ENCODE measurements at regions not wholly inside any gene's neighbourhood (a gene's known extent, or its start where the extent isn't known, plus 50 kb on each side); places are given as distances from the start of the nearest gene placed in this dataset.

- TF ChIP-seq Cebpa-rat (IDR thresholded peaks at IDR 0.05) = no peak
Observed at GRCh38 chr6:76275746-76276145, 203.3 kb upstream of the IMPG1 start.

GRCh38 chr6:76264468-76264867, 192.0 kb upstream of the IMPG1 start:
- no peak overlapping the region for H3K9ac ChIP-seq
- no peak overlapping the region for H3K4me3 ChIP-seq
- no peak overlapping the region for H3K4me2 ChIP-seq
- peaks cover 20% of the 10 kb centered on the region for H3K4me1 ChIP-seq
- H3K27ac ChIP-seq = no peak overlapping the region
- no peak for TF ChIP-seq Cebpa-rat (IDR thresholded peaks at IDR 0.05)
- no peaks in the 10 kb centered on the region for H3K27me3 ChIP-seq
- no peaks in the 10 kb centered on the region for H4K20me1 ChIP-seq
- H3K36me3 ChIP-seq = no peaks in the 10 kb centered on the region
- peaks cover 53% of the 10 kb centered on the region for H3K9me3 ChIP-seq

More at GRCh38 chr6:76275746-76276145, 203.3 kb upstream of the IMPG1 start:
- Histone ChIP-seq H3K4me1 (no peaks in the 10 kb centered on the region), H4K20me1 (no peaks in the 10 kb centered on the region), H3K4me3 (no peak overlapping the region), H3K27ac (no peak overlapping the region), H3K9ac (no peak overlapping the region), H3K4me2 (no peak overlapping the region), H3K27me3 (no peaks in the 10 kb centered on the region), H3K9me3 (peaks cover 7% of the 10 kb centered on the region; the same call in 1 of the 2 replicates), H3K36me3 (no peaks in the 10 kb centered on the region)

- Histone ChIP-seq H3K4me3 (no peak overlapping the region), H3K27me3 (no peaks in the 10 kb centered on the region), H3K9ac (no peak overlapping the region), H3K4me1 (no peaks in the 10 kb centered on the region), H3K36me3 (no peaks in the 10 kb centered on the region), H3K9me3 (peaks cover 47% of the 10 kb centered on the region), H3K27ac (no peak overlapping the region), H4K20me1 (no peaks in the 10 kb centered on the region), H3K4me2 (no peak overlapping the region)
- no peak for TF ChIP-seq Cebpa-rat (IDR thresholded peaks at IDR 0.05)
Observed at GRCh38 chr6:76262240-76262639, 189.8 kb upstream of the IMPG1 start.

GRCh38 chr6:76250666-76251065, 178.2 kb upstream of the IMPG1 start:
- no peak overlapping the region for H3K4me3 ChIP-seq
- TF ChIP-seq Cebpa-rat (IDR thresholded peaks at IDR 0.05) = no peak
- no peaks in the 10 kb centered on the region for H3K27me3 ChIP-seq
- no peaks in the 10 kb centered on the region for H3K9me3 ChIP-seq
- no peaks in the 10 kb centered on the region for H3K4me1 ChIP-seq
- H3K27ac ChIP-seq = no peak overlapping the region
- no peaks in the 10 kb centered on the region for H4K20me1 ChIP-seq
- H3K36me3 ChIP-seq = no peaks in the 10 kb centered on the region
- no peak overlapping the region for H3K4me2 ChIP-seq
- no peak overlapping the region for H3K9ac ChIP-seq

GRCh38 chr6:76247527-76247926, 175.1 kb upstream of the IMPG1 start:
- TF ChIP-seq Cebpa-rat (IDR thresholded peaks at IDR 0.05) = no peak
- Histone ChIP-seq H3K4me2 (no peak overlapping the region), H4K20me1 (no peaks in the 10 kb centered on the region), H3K9ac (no peak overlapping the region), H3K27me3 (no peaks in the 10 kb centered on the region), H3K9me3 (no peaks in the 10 kb centered on the region), H3K27ac (no peak overlapping the region), H3K36me3 (no peaks in the 10 kb centered on the region), H3K4me1 (no peaks in the 10 kb centered on the region), H3K4me3 (no peak overlapping the region)

- no peak overlapping the region for H3K4me3 ChIP-seq
- no peaks in the 10 kb centered on the region for H4K20me1 ChIP-seq
- no peaks in the 10 kb centered on the region for H3K4me1 ChIP-seq
- no peaks in the 10 kb centered on the region for H3K36me3 ChIP-seq
- H3K27ac ChIP-seq = no peak overlapping the region
- H3K9me3 ChIP-seq = peaks cover 7% of the 10 kb centered on the region; the same call in 1 of the 2 replicates
- TF ChIP-seq Cebpa-rat (IDR thresholded peaks at IDR 0.05) = no peak
- H3K27me3 ChIP-seq = no peaks in the 10 kb centered on the region
- no peak overlapping the region for H3K9ac ChIP-seq
- H3K4me2 ChIP-seq = no peak overlapping the region
Observed at GRCh38 chr6:76240092-76240491, 167.6 kb upstream of the IMPG1 start.

GRCh38 chr6:76230711-76231110, 158.2 kb upstream of the IMPG1 start:
- Histone ChIP-seq H3K4me2 (no peak overlapping the region), H3K9me3 (no peaks in the 10 kb centered on the region), H3K4me1 (peaks cover 1% of the 10 kb centered on the region), H3K36me3 (no peaks in the 10 kb centered on the region), H3K4me3 (no peak overlapping the region), H3K27ac (no peak overlapping the region), H3K27me3 (no peaks in the 10 kb centered on the region), H3K9ac (no peak overlapping the region), H4K20me1 (no peaks in the 10 kb centered on the region)
- no peak for TF ChIP-seq Cebpa-rat (IDR thresholded peaks at IDR 0.05)

- no peak overlapping the region for H3K27ac ChIP-seq
- no peak overlapping the region for H3K4me2 ChIP-seq
- H3K36me3 ChIP-seq = no peaks in the 10 kb centered on the region
- H3K27me3 ChIP-seq = no peaks in the 10 kb centered on the region
- no peak overlapping the region for H3K4me3 ChIP-seq
- H4K20me1 ChIP-seq = no peaks in the 10 kb centered on the region
- H3K9ac ChIP-seq = no peak overlapping the region
- H3K9me3 ChIP-seq = no peaks in the 10 kb centered on the region
- no peak for TF ChIP-seq Cebpa-rat (IDR thresholded peaks at IDR 0.05)
- H3K4me1 ChIP-seq = peaks cover 17% of the 10 kb centered on the region
Observed at GRCh38 chr6:76222189-76222588, 149.7 kb upstream of the IMPG1 start.

- Histone ChIP-seq H3K4me2 (no peak overlapping the region), H3K9ac (no peak overlapping the region), H3K27me3 (no peaks in the 10 kb centered on the region), H3K4me1 (peaks cover 17% of the 10 kb centered on the region), H4K20me1 (no peaks in the 10 kb centered on the region), H3K4me3 (no peak overlapping the region), H3K27ac (no peak overlapping the region), H3K36me3 (no peaks in the 10 kb centered on the region), H3K9me3 (no peaks in the 10 kb centered on the region)
- no peak for TF ChIP-seq Cebpa-rat (IDR thresholded peaks at IDR 0.05)
Observed at GRCh38 chr6:76221525-76221924, 149.1 kb upstream of the IMPG1 start.

GRCh38 chr6:76220805-76221204, 148.3 kb upstream of the IMPG1 start:
- Histone ChIP-seq H3K36me3 (no peaks in the 10 kb centered on the region), H3K9me3 (no peaks in the 10 kb centered on the region), H3K4me3 (no peak overlapping the region), H3K4me2 (no peak overlapping the region), H3K27me3 (no peaks in the 10 kb centered on the region), H3K4me1 (peaks cover 17% of the 10 kb centered on the region), H4K20me1 (no peaks in the 10 kb centered on the region), H3K9ac (no peak overlapping the region), H3K27ac (no peak overlapping the region)
- no peak for TF ChIP-seq Cebpa-rat (IDR thresholded peaks at IDR 0.05)

- H3K4me1 ChIP-seq = 0 out of 2 replicates have a peak, but pooled peaks cover 6% of the 10 kb centered on the region
- no peaks in the 10 kb centered on the region for H3K27me3 ChIP-seq
- no peak overlapping the region for H3K9ac ChIP-seq
- no peaks in the 10 kb centered on the region for H3K9me3 ChIP-seq
- H3K4me2 ChIP-seq = no peak overlapping the region
- H3K4me3 ChIP-seq = no peak overlapping the region
- H3K27ac ChIP-seq = no peak overlapping the region
- H3K36me3 ChIP-seq = no peaks in the 10 kb centered on the region
- no peak for TF ChIP-seq Cebpa-rat (IDR thresholded peaks at IDR 0.05)
- no peaks in the 10 kb centered on the region for H4K20me1 ChIP-seq
Observed at GRCh38 chr6:76217606-76218005, 145.1 kb upstream of the IMPG1 start.
